ENCODE measurements at regions not wholly inside any gene's neighbourhood (a gene's known extent, or its start where the extent isn't known, plus 50 kb on each side); places are given as distances from the start of the nearest gene placed in this dataset.

GRCh38 chr20:52800734-52801627, 171.2 kb upstream of the TSHZ2 start:
- Histone ChIP-seq H3K79me2 (ENCODE audit: insufficient read depth, low read length) (no peaks in the 10 kb centered on the region), H3K4me3 (replicated peaks in 1 of 2; ENCODE audit: low read depth in 1 of 2, low read length in 2 of 2) (no peak overlapping the region), H3K27ac (ENCODE audit: low read depth, low read length) (no peak overlapping the region), H3K9me3 (ENCODE audit: control insufficient read depth in 1 of 2, insufficient read depth in 1 of 2, low read depth in 1 of 2, low read length in 2 of 2) (peaks cover 0 to 15% of the 10 kb centered on the region in 2 experiments; a peak in 1 of 4 replicates), H2AFZ (ENCODE audit: low read depth, low read length, poor library complexity, severe bottlenecking) (no peak overlapping the region), H3K9ac (ENCODE audit: low read length) (no peak overlapping the region), H3K36me3 (ENCODE audit: control insufficient read depth in 1 of 2, insufficient read depth in 2 of 2, low read length in 2 of 2) (no peaks in the 10 kb centered on the region), H3K4me2 (ENCODE audit: low read length) (no peak overlapping the region), H3K9me2 (ENCODE audit: insufficient read depth) (no peaks in the 10 kb centered on the region), H4K20me1 (ENCODE audit: insufficient read depth) (no peaks in the 10 kb centered on the region), H3K27me3 (ENCODE audit: insufficient read depth, low read length) (no peaks in the 10 kb centered on the region), H3K4me1 (ENCODE audit: control insufficient read depth in 1 of 2, insufficient read depth in 2 of 2, low read length in 2 of 2) (no peaks in the 10 kb centered on the region)
- BruUV-seq (replicated peaks), result no TSS peak
- TF ChIP-seq REST (IDR thresholded peaks at IDR 0.05; ENCODE audit: low read depth) (no peak), TCF7L2 (IDR thresholded peaks at IDR 0.05; ENCODE audit: borderline replicate concordance, extremely low read depth, insufficient read depth, insufficient read length) (no peak), EZH2phosphoT487 (IDR thresholded peaks at IDR 0.05; ENCODE audit: borderline replicate concordance) (no peak), EZH2 (IDR thresholded peaks at IDR 0.05) (no peak), ZFX (IDR thresholded peaks at IDR 0.05) (no peak), MAX (IDR thresholded peaks at IDR 0.05) (no peak), EGR1 (IDR thresholded peaks at IDR 0.05; ENCODE audit: low read depth) (no peak), FOSL1 (IDR thresholded peaks at IDR 0.05; ENCODE audit: low read depth) (no peak), CTCF (IDR thresholded peaks at IDR 0.05 in 2 of 3, conservative IDR thresholded peaks at IDR 0.05 in 1 of 3; ENCODE audit: borderline replicate concordance in 1 of 3, insufficient read depth in 1 of 3, low read depth in 2 of 3, low read length in 2 of 3) (no peak), SRF (IDR thresholded peaks at IDR 0.05; ENCODE audit: low read depth) (no peak), ELF1 (IDR thresholded peaks at IDR 0.05; ENCODE audit: borderline replicate concordance, low read depth) (no peak), CBX3 (IDR thresholded peaks at IDR 0.05; ENCODE audit: low read depth) (no peak), RAD21 (IDR thresholded peaks at IDR 0.05; ENCODE audit: low read depth) (no peak), SP1 (IDR thresholded peaks at IDR 0.05; ENCODE audit: low read depth) (no peak)
- no peak for ATAC-seq
- CTCF ChIA-PET, result no interaction called here
- no peak for DNase-seq (ENCODE audit: low read depth, low spot score)
- RAD21 ChIA-PET (ENCODE audit: low non-redundant PET in 1 of 2, low total read pairs in 2 of 2, uncharacterized antibody in 2 of 2, unreplicated experiment in 2 of 2), result no interaction called here
- POLR2A ChIA-PET, result no interaction called here
- intact Hi-C loops (cut with micrococcal nuclease), result no loop called here

All from HCT116 (cell line).